Liver (tissue), 3 donors: ENCODE measurements at regions not wholly inside any gene's neighbourhood (a gene's known extent, or its start where the extent isn't known, plus 50 kb on each side); places are given as distances from the start of the nearest gene placed in this dataset.

Experiments
- EGR1 ChIP-seq, 2 donors: IDR thresholded peaks; 2 replicates each; pipeline ENCODE4 v1.6.1; 2016 to 2018; ENCODE audit warnings: antibody characterized with exemption in 2 of 2, low read depth in 2 of 2
- GABPA ChIP-seq, 2 donors: IDR thresholded peaks in 1 of 2; conservative IDR thresholded peaks in 1 of 2; 2 replicates each; pipeline ENCODE4 v1.6.1; 2016; ENCODE audit warnings: antibody characterized with exemption in 2 of 2, mild to moderate bottlenecking in 1 of 2, moderate library complexity in 1 of 2
- JUND ChIP-seq, 2 donors: IDR thresholded peaks; 2 replicates each; pipeline ENCODE4 v1.6.1; 2016; ENCODE audit warnings: antibody characterized with exemption in 2 of 2
- NR2F2 ChIP-seq: IDR thresholded peaks from 2 replicates; pipeline ENCODE4 v1.6.1; 2016; ENCODE audit warnings: antibody characterized with exemption
- RAD21 ChIP-seq, 2 donors: IDR thresholded peaks; 2 replicates each; pipeline ENCODE4 v1.6.1; 2016; ENCODE audit warnings: antibody characterized with exemption in 2 of 2, mild to moderate bottlenecking in 2 of 2
- TF ChIP-seq, protein P1 (sequence below): fragments of 150-350 bp; IDR thresholded peaks from 2 replicates; pipeline ENCODE4 v1.5.1; 2017; ENCODE audit warnings: improper control_type of control experiment, low read depth, low read length; ENCODE audit not compliant: missing input control
- TF ChIP-seq, protein P2 (sequence below): IDR thresholded peaks from 2 replicates; pipeline ENCODE4 v1.6.1; 2016; ENCODE audit warnings: antibody characterized with exemption
- TF ChIP-seq, protein P3 (sequence below): IDR thresholded peaks from 2 replicates; pipeline ENCODE4 v1.6.1; 2016; ENCODE audit warnings: antibody characterized with exemption, mild to moderate bottlenecking
- TF ChIP-seq, protein P4 (sequence below): IDR thresholded peaks from 2 replicates; pipeline ENCODE4 v1.6.1; 2016; ENCODE audit warnings: antibody characterized with exemption
- donor health status: healthy.
- donor health status: healthy.

DNA sequence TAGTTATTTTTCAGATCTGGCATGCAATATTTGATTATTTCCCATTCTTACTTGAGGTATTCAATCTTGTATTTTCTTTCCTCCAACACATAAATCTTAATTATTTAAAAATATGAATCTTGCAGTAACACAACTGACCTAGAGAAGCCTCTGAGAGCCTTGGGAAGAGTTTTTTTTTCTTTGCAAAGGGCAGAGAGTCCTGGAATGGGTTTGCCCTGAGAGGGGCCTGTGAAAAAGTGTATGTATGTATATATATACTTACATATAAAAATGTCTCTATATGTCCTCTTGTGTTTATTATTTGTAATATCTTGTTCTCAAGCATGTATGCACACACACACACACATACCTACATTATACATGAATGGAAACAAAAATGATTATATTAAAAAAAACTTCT is 801.2 kb upstream of the SLITRK1 start:
- TF ChIP-seq, protein P1, sequence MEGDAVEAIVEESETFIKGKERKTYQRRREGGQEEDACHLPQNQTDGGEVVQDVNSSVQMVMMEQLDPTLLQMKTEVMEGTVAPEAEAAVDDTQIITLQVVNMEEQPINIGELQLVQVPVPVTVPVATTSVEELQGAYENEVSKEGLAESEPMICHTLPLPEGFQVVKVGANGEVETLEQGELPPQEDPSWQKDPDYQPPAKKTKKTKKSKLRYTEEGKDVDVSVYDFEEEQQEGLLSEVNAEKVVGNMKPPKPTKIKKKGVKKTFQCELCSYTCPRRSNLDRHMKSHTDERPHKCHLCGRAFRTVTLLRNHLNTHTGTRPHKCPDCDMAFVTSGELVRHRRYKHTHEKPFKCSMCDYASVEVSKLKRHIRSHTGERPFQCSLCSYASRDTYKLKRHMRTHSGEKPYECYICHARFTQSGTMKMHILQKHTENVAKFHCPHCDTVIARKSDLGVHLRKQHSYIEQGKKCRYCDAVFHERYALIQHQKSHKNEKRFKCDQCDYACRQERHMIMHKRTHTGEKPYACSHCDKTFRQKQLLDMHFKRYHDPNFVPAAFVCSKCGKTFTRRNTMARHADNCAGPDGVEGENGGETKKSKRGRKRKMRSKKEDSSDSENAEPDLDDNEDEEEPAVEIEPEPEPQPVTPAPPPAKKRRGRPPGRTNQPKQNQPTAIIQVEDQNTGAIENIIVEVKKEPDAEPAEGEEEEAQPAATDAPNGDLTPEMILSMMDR, result no peak
- no peak for TF ChIP-seq NR2F2
- no peak for TF ChIP-seq RAD21 (IDR thresholded peaks at IDR 0.05)
- TF ChIP-seq GABPA (IDR thresholded peaks at IDR 0.05 in 1 of 2, conservative IDR thresholded peaks at IDR 0.05 in 1 of 2), result no peak
- TF ChIP-seq, protein P2, sequence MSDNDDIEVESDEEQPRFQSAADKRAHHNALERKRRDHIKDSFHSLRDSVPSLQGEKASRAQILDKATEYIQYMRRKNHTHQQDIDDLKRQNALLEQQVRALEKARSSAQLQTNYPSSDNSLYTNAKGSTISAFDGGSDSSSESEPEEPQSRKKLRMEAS, result no peak
- no peak for TF ChIP-seq EGR1 (IDR thresholded peaks at IDR 0.05; ENCODE audit: low read depth in 2 of 2)
- TF ChIP-seq JUND (IDR thresholded peaks at IDR 0.05), result no peak
- TF ChIP-seq, protein P3, sequence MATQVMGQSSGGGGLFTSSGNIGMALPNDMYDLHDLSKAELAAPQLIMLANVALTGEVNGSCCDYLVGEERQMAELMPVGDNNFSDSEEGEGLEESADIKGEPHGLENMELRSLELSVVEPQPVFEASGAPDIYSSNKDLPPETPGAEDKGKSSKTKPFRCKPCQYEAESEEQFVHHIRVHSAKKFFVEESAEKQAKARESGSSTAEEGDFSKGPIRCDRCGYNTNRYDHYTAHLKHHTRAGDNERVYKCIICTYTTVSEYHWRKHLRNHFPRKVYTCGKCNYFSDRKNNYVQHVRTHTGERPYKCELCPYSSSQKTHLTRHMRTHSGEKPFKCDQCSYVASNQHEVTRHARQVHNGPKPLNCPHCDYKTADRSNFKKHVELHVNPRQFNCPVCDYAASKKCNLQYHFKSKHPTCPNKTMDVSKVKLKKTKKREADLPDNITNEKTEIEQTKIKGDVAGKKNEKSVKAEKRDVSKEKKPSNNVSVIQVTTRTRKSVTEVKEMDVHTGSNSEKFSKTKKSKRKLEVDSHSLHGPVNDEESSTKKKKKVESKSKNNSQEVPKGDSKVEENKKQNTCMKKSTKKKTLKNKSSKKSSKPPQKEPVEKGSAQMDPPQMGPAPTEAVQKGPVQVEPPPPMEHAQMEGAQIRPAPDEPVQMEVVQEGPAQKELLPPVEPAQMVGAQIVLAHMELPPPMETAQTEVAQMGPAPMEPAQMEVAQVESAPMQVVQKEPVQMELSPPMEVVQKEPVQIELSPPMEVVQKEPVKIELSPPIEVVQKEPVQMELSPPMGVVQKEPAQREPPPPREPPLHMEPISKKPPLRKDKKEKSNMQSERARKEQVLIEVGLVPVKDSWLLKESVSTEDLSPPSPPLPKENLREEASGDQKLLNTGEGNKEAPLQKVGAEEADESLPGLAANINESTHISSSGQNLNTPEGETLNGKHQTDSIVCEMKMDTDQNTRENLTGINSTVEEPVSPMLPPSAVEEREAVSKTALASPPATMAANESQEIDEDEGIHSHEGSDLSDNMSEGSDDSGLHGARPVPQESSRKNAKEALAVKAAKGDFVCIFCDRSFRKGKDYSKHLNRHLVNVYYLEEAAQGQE, result no peak
- TF ChIP-seq, protein P4, sequence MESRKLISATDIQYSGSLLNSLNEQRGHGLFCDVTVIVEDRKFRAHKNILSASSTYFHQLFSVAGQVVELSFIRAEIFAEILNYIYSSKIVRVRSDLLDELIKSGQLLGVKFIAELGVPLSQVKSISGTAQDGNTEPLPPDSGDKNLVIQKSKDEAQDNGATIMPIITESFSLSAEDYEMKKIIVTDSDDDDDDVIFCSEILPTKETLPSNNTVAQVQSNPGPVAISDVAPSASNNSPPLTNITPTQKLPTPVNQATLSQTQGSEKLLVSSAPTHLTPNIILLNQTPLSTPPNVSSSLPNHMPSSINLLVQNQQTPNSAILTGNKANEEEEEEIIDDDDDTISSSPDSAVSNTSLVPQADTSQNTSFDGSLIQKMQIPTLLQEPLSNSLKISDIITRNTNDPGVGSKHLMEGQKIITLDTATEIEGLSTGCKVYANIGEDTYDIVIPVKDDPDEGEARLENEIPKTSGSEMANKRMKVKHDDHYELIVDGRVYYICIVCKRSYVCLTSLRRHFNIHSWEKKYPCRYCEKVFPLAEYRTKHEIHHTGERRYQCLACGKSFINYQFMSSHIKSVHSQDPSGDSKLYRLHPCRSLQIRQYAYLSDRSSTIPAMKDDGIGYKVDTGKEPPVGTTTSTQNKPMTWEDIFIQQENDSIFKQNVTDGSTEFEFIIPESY, result no peak
